ENCODE measurements at regions not wholly inside any gene's neighbourhood (a gene's known extent, or its start where the extent isn't known, plus 50 kb on each side); places are given as distances from the start of the nearest gene placed in this dataset.

DNA sequence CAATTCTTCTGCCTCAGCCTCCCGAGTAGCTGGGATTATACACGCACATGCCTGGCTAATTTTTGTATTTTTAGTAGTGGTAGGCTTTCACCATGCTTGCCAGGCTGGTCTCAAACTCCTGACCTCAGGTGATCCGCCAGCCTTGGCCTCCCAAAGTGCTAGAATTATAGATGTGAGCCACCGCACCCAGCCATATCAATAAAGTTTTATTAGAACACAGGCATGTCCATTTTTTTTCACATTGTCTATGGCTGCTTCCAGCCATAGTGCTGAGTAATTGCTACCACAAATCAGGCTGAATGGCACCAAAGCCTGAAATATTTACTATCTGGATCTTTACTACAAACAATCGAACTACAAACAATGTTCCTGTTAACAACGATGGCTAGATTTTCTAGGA, 114.4 kb upstream of the IRX6 start:
- TF ChIP-seq POLR2AphosphoS5 (IDR thresholded peaks at IDR 0.05; ENCODE audit: low read depth, low read length) (no peak), SMC3 (IDR thresholded peaks at IDR 0.05; ENCODE audit: low read depth, low read length) (no peak), ZBTB33 (IDR thresholded peaks at IDR 0.05; ENCODE audit: borderline replicate concordance, low read depth) (no peak), GABPA (IDR thresholded peaks at IDR 0.05; ENCODE audit: low read depth) (no peak), IRF3 (IDR thresholded peaks at IDR 0.05; ENCODE audit: low read depth, low read length) (no peak), RAD21 (IDR thresholded peaks at IDR 0.05; ENCODE audit: low read length) (no peak), NRF1 (IDR thresholded peaks at IDR 0.05; ENCODE audit: low read depth, low read length) (no peak), GATA2 (CRISPR knock-in tag; IDR thresholded peaks at IDR 0.05) (no peak)
- TF ChIP-seq, protein P1, sequence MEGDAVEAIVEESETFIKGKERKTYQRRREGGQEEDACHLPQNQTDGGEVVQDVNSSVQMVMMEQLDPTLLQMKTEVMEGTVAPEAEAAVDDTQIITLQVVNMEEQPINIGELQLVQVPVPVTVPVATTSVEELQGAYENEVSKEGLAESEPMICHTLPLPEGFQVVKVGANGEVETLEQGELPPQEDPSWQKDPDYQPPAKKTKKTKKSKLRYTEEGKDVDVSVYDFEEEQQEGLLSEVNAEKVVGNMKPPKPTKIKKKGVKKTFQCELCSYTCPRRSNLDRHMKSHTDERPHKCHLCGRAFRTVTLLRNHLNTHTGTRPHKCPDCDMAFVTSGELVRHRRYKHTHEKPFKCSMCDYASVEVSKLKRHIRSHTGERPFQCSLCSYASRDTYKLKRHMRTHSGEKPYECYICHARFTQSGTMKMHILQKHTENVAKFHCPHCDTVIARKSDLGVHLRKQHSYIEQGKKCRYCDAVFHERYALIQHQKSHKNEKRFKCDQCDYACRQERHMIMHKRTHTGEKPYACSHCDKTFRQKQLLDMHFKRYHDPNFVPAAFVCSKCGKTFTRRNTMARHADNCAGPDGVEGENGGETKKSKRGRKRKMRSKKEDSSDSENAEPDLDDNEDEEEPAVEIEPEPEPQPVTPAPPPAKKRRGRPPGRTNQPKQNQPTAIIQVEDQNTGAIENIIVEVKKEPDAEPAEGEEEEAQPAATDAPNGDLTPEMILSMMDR (IDR thresholded peaks at IDR 0.05) = no peak

Measured in SK-N-SH (cell line).